MCF 10A (cell line): ENCODE measurements at regions not wholly inside any gene's neighbourhood (a gene's known extent, or its start where the extent isn't known, plus 50 kb on each side); places are given as distances from the start of the nearest gene placed in this dataset.
A peak's percentile ranks its signal among the peaks of the same experiment; 100 is the strongest.

Source experiments
- BruUV-seq: library from RNA; stranded (reverse); fragments of 400-500 nt; replicated peaks from 2 replicates; lab custom pipeline; 2021; lab: Mats Ljungman, UMichigan
- CTCF ChIA-PET: fragments of 300-600 bp; sonication (Branson Sonifier 250); formaldehyde crosslinking; extraction: SDS; loops from one replicate; lab custom pipeline; 2021; ENCODE audit warnings: antibody characterized with exemption, inconsistent platforms; lab: Yijun Ruan, JAX
- POLR2A ChIA-PET: fragments of 300-600, 350-650 bp; sonication (Branson Sonifier 250); formaldehyde crosslinking; extraction: SDS; loops from one replicate; lab custom pipeline; 2020; ENCODE audit warnings: antibody characterized with exemption, inconsistent platforms; lab: Yijun Ruan, JAX
- DNase-seq: peaks from one replicate; pipeline ENCODE4 v3.0.0-alpha.2; 2018; ENCODE audit not compliant: unreplicated experiment
- H3K27ac Mint-ChIP-seq: one replicate; pipeline ENCODE4 v1.8.0; 2022; ENCODE audit warnings: mild to moderate bottlenecking, low read depth, mixed read lengths; ENCODE audit not compliant: unreplicated experiment
- H3K27me3 Mint-ChIP-seq: one replicate; pipeline ENCODE4 v1.8.0; 2022; ENCODE audit warnings: mixed read lengths; ENCODE audit not compliant: insufficient read depth, unreplicated experiment
- H3K36me3 Mint-ChIP-seq: one replicate; pipeline ENCODE4 v1.8.0; 2022; ENCODE audit warnings: mild to moderate bottlenecking, moderate library complexity, mixed read lengths; ENCODE audit not compliant: insufficient read depth, unreplicated experiment
- H3K4me1 Mint-ChIP-seq: one replicate; pipeline ENCODE4 v1.8.0; 2022; ENCODE audit warnings: mixed read lengths; ENCODE audit not compliant: insufficient read depth, unreplicated experiment
- H3K4me3 Mint-ChIP-seq: one replicate; pipeline ENCODE4 v1.8.0; 2022; ENCODE audit warnings: mild to moderate bottlenecking, moderate library complexity, mixed read lengths; ENCODE audit not compliant: unreplicated experiment
- H3K9me3 Mint-ChIP-seq: one replicate; pipeline ENCODE4 v1.8.0; 2022; ENCODE audit warnings: mixed read lengths; ENCODE audit not compliant: unreplicated experiment
- CTCF ChIP-seq: fragments of 200-600 bp; IDR thresholded peaks from one replicate; pipeline ENCODE4 v1.8.0; 2022; ENCODE audit warnings: antibody characterized with exemption, mild to moderate bottlenecking; ENCODE audit not compliant: unreplicated experiment
- intact Hi-C: fragments of 100-400 bp; cut with micrococcal nuclease; formaldehyde crosslinking; loops from 2 replicates; pipeline ENCODE4 v1.14.1; 2022

GRCh38 chr16:48972236-48972635, 309.4 kb downstream of the CBLN1 start:
- no peaks in the 10 kb centered on the region for H3K9me3 Mint-ChIP-seq
- DNase-seq, result no peak
- peaks cover 8% of the 10 kb centered on the region for H3K4me1 Mint-ChIP-seq
- POLR2A ChIA-PET, result no interaction called here
- H3K27me3 Mint-ChIP-seq, result no peaks in the 10 kb centered on the region
- H3K4me3 Mint-ChIP-seq, result no peak overlapping the region
- CTCF ChIA-PET, result interaction anchor here (0.6 kb wide), 1 partner anchor 102 kb away, joined by 4 read pairs; no protein-coding TSS in a partner anchor
- no peak for TF ChIP-seq CTCF
- intact Hi-C loops, result no loop called here
- no TSS peak for BruUV-seq
- no peak overlapping the region for H3K27ac Mint-ChIP-seq
- no peaks in the 10 kb centered on the region for H3K36me3 Mint-ChIP-seq

- no peaks in the 10 kb centered on the region for H3K36me3 Mint-ChIP-seq
- POLR2A ChIA-PET, result no interaction called here
- peak overlapping the region; percentile 37 for H3K27ac Mint-ChIP-seq
- DNase-seq, result no peak
- no peak for TF ChIP-seq CTCF
- H3K27me3 Mint-ChIP-seq, result no peaks in the 10 kb centered on the region
- no TSS peak for BruUV-seq
- CTCF ChIA-PET, result interaction anchor here (0.6 to 0.8 kb wide), 3 partner anchors 103 to 701 kb away, joined by 3 to 4 read pairs (median 4); no protein-coding TSS in a partner anchor
- H3K9me3 Mint-ChIP-seq, result no peaks in the 10 kb centered on the region
- peaks cover 8% of the 10 kb centered on the region for H3K4me1 Mint-ChIP-seq
- intact Hi-C loops, result no loop called here
- H3K4me3 Mint-ChIP-seq, result no peak overlapping the region
These were observed 310.0 kb downstream of the CBLN1 start for GRCh38 chr16:48971571-48972077.

GRCh38 chr16:48970216-48970615, 311.4 kb downstream of the CBLN1 start:
- Mint-ChIP-seq H3K4me3 (no peak overlapping the region), H3K27me3 (no peaks in the 10 kb centered on the region), H3K9me3 (no peaks in the 10 kb centered on the region), H3K27ac (no peak overlapping the region), H3K4me1 (peaks cover 15% of the 10 kb centered on the region), H3K36me3 (peaks cover 4% of the 10 kb centered on the region)
- no TSS peak for BruUV-seq
- ChIA-PET POLR2A (no interaction called here), CTCF (interaction anchor here (0.7 kb wide), 1 partner anchor 25 kb away, joined by 4 read pairs; no protein-coding TSS in a partner anchor)
- TF ChIP-seq CTCF, result no peak
- DNase-seq, result no peak
- intact Hi-C loops, result no loop called here

- Mint-ChIP-seq H3K27me3 (no peaks in the 10 kb centered on the region), H3K27ac (no peak overlapping the region), H3K4me3 (no peak overlapping the region), H3K9me3 (no peaks in the 10 kb centered on the region), H3K36me3 (peaks cover 7% of the 10 kb centered on the region), H3K4me1 (peaks cover 19% of the 10 kb centered on the region)
- BruUV-seq, result no TSS peak
- ChIA-PET POLR2A (no interaction called here), CTCF (no interaction called here)
- intact Hi-C loops, result no loop called here
- TF ChIP-seq CTCF, result no peak
- DNase-seq, result no peak
These were observed 312.0 kb downstream of the CBLN1 start for GRCh38 chr16:48969611-48970010.
